K562 (cell line): ENCODE measurements at regions not wholly inside any gene's neighbourhood (a gene's known extent, or its start where the extent isn't known, plus 50 kb on each side); places are given as distances from the start of the nearest gene placed in this dataset.
"Not testable (repeated sequence)": the region's sequence is repeated elsewhere in the genome, so short reads cannot be mapped to it uniquely, and the experiment has no call there.

ENCODE experiments used
- ATAC-seq: fragments of 200-7000 bp; cut with Tn5 transposase; 3 replicates; pipeline ENCODE4 v1.9.1; 2020; ENCODE audit warnings: moderate library complexity
- BruUV-seq: library from RNA; stranded (reverse); fragments of 400-500 nt; replicated peaks from 2 replicates; lab custom pipeline; 2021; lab: Mats Ljungman, UMichigan
- CTCF ChIA-PET: fragments of 300-600 bp; formaldehyde crosslinking; extraction: SDS; loops from one replicate; lab custom pipeline; 2021; ENCODE audit warnings: low intra/inter-chr PET ratio; lab: Yijun Ruan, JAX
- POLR2A ChIA-PET: fragments of 300-600, 350-650 bp; sonication (Branson Sonifier 250); formaldehyde crosslinking; extraction: SDS; loops from one replicate; lab custom pipeline; 2021; ENCODE audit warnings: antibody characterized with exemption, inconsistent platforms; lab: Yijun Ruan, JAX
- DNase-seq, 4 experiments: peaks; one replicate each; pipeline versions ENCODE4 v3.0.0 to v3.0.0-alpha.2; 2011 to 2018; ENCODE audit warnings: low spot score in 3 of 4, mixed read lengths in 3 of 4; ENCODE audit errors: extremely low read depth in 1 of 4
- FAIRE-seq: peaks from 2 replicates; lab custom pipeline; 2011; peaks lifted over from hg19 to GRCh38; lab: Jason Lieb, UNC
- H2AFZ ChIP-seq: 2 replicates; pipeline ENCODE4 v1.6.0; 2011; ENCODE audit warnings: low read depth, low read length, control low read depth, inconsistent platforms
- H3K27ac ChIP-seq: fragments of 200-600 bp; 3 replicates; pipeline ENCODE4 v1.8.0; 2011; ENCODE audit warnings: low read depth, mild to moderate bottlenecking, control low read depth, inconsistent platforms, low read length, moderate library complexity, mixed read lengths; ENCODE audit errors: extremely low read depth
- H3K27me3 ChIP-seq, 2 experiments: fragments of 300-600 bp in 1 of 2; 2 replicates in 1 of 2; 3 replicates in 1 of 2; pipeline versions ENCODE4 v1.6.0 to v1.8.0; 2011; ENCODE audit warnings: inconsistent platforms in 2 of 2, low read length in 2 of 2, mild to moderate bottlenecking in 1 of 2, mixed read lengths in 1 of 2, moderate library complexity in 1 of 2; ENCODE audit not compliant: control insufficient read depth in 2 of 2, insufficient read depth in 2 of 2
- H3K36me3 ChIP-seq: fragments of 300-600 bp; 3 replicates; pipeline ENCODE4 v1.8.0; 2011; ENCODE audit warnings: mild to moderate bottlenecking, low read length, inconsistent platforms; ENCODE audit not compliant: control insufficient read depth, insufficient read depth
- H3K4me1 ChIP-seq, 2 experiments: fragments of 200-600 bp in 1 of 2; replicated peaks in 1 of 2; 2 replicates in 1 of 2; 3 replicates in 1 of 2; pipeline versions ENCODE4 v1.5.1 to v1.8.0; 2011; ENCODE audit warnings: inconsistent platforms in 2 of 2, low read length in 2 of 2, mild to moderate bottlenecking in 1 of 2, mixed read lengths in 1 of 2, moderate library complexity in 1 of 2; ENCODE audit not compliant: control insufficient read depth in 2 of 2, insufficient read depth in 2 of 2
- H3K4me2 ChIP-seq: 2 replicates; pipeline ENCODE4 v1.6.1; 2011; ENCODE audit warnings: low read length, control low read depth, inconsistent platforms, mixed read lengths; ENCODE audit not compliant: insufficient read depth
- H3K4me3 ChIP-seq: fragments of 200-600 bp; sonication (generic), shearing (Covaris generic); 2 replicates; pipeline ENCODE4 v1.5.1; 2016; ENCODE audit warnings: control low read depth, inconsistent platforms
- H3K79me2 ChIP-seq: fragments of 200-600 bp; 3 replicates; pipeline ENCODE4 v1.8.0; 2011; ENCODE audit warnings: low read length, inconsistent platforms; ENCODE audit not compliant: control insufficient read depth, insufficient read depth
- H3K9ac ChIP-seq, 2 experiments: 2 replicates each; pipeline versions ENCODE4 v1.6.0 to v1.6.1; 2011; ENCODE audit warnings: low read depth in 2 of 2, low read length in 2 of 2, control low read depth in 1 of 2, inconsistent platforms in 1 of 2, mild to moderate bottlenecking in 1 of 2, mixed read lengths in 1 of 2; ENCODE audit not compliant: insufficient read depth in 1 of 2
- H3K9me1 ChIP-seq: one replicate; pipeline ENCODE4 v1.6.0; 2011; ENCODE audit warnings: inconsistent platforms, mild to moderate bottlenecking, low read length, moderate library complexity; ENCODE audit not compliant: control insufficient read depth, insufficient read depth
- H3K9me3 ChIP-seq: replicated peaks from 2 replicates; pipeline ENCODE4 v1.5.1; 2011; ENCODE audit warnings: low read depth, low read length, inconsistent platforms; ENCODE audit not compliant: control insufficient read depth, insufficient read depth
- H4K20me1 ChIP-seq: replicated peaks from 2 replicates; pipeline ENCODE4 v1.6.1; 2011; ENCODE audit warnings: low read length, inconsistent platforms, mixed read lengths; ENCODE audit not compliant: control insufficient read depth, insufficient read depth
- CBX1 ChIP-seq: sonication (generic); IDR thresholded peaks from 2 replicates; pipeline ENCODE4 v1.6.1; 2016; ENCODE audit warnings: antibody characterized with exemption, low read depth, mild to moderate bottlenecking
- EHMT2 ChIP-seq: fragments of 450-650 bp; IDR thresholded peaks from 2 replicates; pipeline ENCODE4 v1.6.1; 2018; ENCODE audit warnings: antibody characterized with exemption
- EP300 ChIP-seq: IDR thresholded peaks from 2 replicates; pipeline ENCODE4 v1.6.1; 2012; ENCODE audit warnings: low read length, improper control_type of control experiment
- HDGF ChIP-seq: fragments of 450-650 bp; IDR thresholded peaks from 2 replicates; pipeline ENCODE4 v1.6.1; 2016
- NBN ChIP-seq: fragments of 450-650 bp; IDR thresholded peaks from 2 replicates; pipeline ENCODE4 v1.6.1; 2016; ENCODE audit warnings: low read depth, mild to moderate bottlenecking
- NFIC ChIP-seq: fragments of 450-650 bp; IDR thresholded peaks from 2 replicates; pipeline ENCODE4 v1.6.1; 2017; ENCODE audit warnings: mild to moderate bottlenecking, inconsistent platforms
- NR2C2 ChIP-seq, 2 experiments: fragments of 200-800 bp in 1 of 2; sonication (Bioruptor generic) in 1 of 2; sonication (generic) in 1 of 2; formaldehyde crosslinking in 1 of 2; IDR thresholded peaks; 2 replicates each; pipeline versions ENCODE4 v1.6.1 to v1.8.0; 2016 to 2022; ENCODE audit warnings: mild to moderate bottlenecking in 1 of 2, missing compliant biosample characterization in 1 of 2, missing genetic modification characterization in 1 of 2, missing genetic modification reagents in 1 of 2
- SAP30 ChIP-seq: fragments of 200-600 bp; sonication (generic); IDR thresholded peaks from 2 replicates; pipeline ENCODE4 v1.6.1; 2012; ENCODE audit warnings: borderline replicate concordance, low read depth, mild to moderate bottlenecking, moderate library complexity, low read length, control low read depth, inconsistent platforms; ENCODE audit not compliant: insufficient read depth, poor library complexity, severe bottlenecking
- SMAD4 ChIP-seq: fragments of 250-450 bp; sonication (Bioruptor Pico); conservative IDR thresholded peaks from 2 replicates; pipeline ENCODE4 v1.8.0; 2021; ENCODE audit warnings: inconsistent platforms, mild to moderate bottlenecking, moderate library complexity
- THRB ChIP-seq: fragments of 450-650 bp; formaldehyde crosslinking; conservative IDR thresholded peaks from 2 replicates; pipeline ENCODE4 v1.4.0; 2022; ENCODE audit warnings: mild to moderate bottlenecking, missing genetic modification characterization
- WHSC1 ChIP-seq: IDR thresholded peaks from one replicate; pipeline ENCODE4 v1.6.1; 2012; ENCODE audit warnings: low read length, control low read depth, inconsistent platforms
- ZEB2 ChIP-seq: fragments of 450-650 bp; IDR thresholded peaks from 2 replicates; pipeline ENCODE4 v1.6.1; 2016
- ZNF431 ChIP-seq: sonication (generic); formaldehyde crosslinking; IDR thresholded peaks from 2 replicates; pipeline ENCODE4 v1.8.0; 2022; ENCODE audit warnings: mild to moderate bottlenecking, missing genetic modification reagents
- ZNF79 ChIP-seq: fragments of 250-450 bp; sonication (Bioruptor Pico); IDR thresholded peaks from 2 replicates; pipeline ENCODE4 v1.4.0; 2020; ENCODE audit warnings: low read depth, mild to moderate bottlenecking, moderate library complexity
- WGBS: fragments of 100-300 bp; shearing (Covaris generic); methylation state at CpG from one replicate; pipeline ENCODE4 v1.1.6; 2016; ENCODE audit warnings: low coverage, mixed read lengths; ENCODE audit not compliant: insufficient coverage; ENCODE audit errors: missing lambda C conversion rate; 5-methylcytosine and 5-hydroxymethylcytosine counted together
- in situ Hi-C: fragments of 300-500 bp; cut with MboI; formaldehyde crosslinking; loops from 4 replicates; pipeline ENCODE4 v1.15.0; 2018; ENCODE audit warnings: inconsistent platforms, mixed read lengths
- intact Hi-C: fragments of 100-400 bp; cut with micrococcal nuclease; formaldehyde crosslinking; loops from 2 replicates; pipeline ENCODE4 v1.14.2; 2022

DNA sequence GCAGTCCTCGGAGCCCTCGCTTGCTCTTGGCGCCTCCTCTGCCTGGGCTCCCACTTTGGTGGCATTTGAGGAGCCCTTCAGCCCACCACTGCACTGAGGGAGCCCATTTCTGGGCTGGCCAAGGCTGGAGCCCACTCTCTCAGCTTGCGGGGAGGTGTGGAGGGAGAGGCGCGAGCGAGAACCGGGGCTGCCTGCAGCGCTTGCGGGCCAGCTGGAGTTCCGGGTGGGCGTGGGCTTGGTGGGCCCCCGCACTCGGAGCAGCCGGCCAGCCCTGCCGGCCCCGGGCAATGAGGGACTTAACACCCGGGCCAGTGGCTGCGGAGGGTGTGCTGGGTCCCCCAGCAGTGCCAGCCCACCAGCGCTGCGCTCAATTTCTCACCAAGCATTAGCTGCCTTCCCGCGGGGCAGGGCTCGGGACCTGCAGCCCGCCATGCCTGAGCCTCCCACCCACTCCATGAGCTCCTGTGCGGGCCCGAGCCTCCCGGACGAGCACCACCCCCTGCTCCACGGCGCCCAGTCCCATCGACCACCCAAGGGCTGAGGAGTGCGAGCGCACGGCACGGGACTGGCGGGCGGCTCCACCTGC lies 81.4 kb upstream of the CDH9 start:
- H3K36me3 ChIP-seq, intact Hi-C loops, H3K9ac ChIP-seq, DNase-seq, H3K4me2 ChIP-seq, BruUV-seq, H3K9me3 ChIP-seq, FAIRE-seq, H3K27ac ChIP-seq, in situ Hi-C loops, CTCF ChIA-PET, H3K9me1 ChIP-seq, POLR2A ChIA-PET, H3K4me3 ChIP-seq, H3K4me1 ChIP-seq, H2AFZ ChIP-seq, ATAC-seq, H4K20me1 ChIP-seq, H3K79me2 ChIP-seq, H3K27me3 ChIP-seq: not testable (repeated sequence)
- 12% methylated on average over 18 of the region's 38 CpGs for WGBS

DNA sequence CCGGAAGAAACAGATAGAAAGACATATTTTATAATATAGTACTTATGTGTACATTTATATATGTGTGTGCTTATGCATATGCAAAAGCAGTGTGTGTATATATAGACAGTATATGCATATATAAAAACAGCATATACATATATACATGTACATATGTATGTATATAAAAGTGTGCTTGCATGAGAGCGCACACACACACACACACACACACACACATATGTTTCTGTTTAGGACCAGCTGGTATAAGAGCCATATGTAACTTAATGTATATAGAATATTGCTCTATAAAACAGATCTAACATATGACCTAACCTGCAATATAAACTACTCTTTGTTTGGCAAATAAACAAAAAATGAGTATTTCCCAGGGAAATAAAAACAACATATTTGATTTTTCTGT lies 65.1 kb upstream of the CDH9 start:
- WGBS, result 0% methylated on average over 2 of the region's 2 CpGs
- H3K27ac ChIP-seq, result no peak overlapping the region
- in situ Hi-C loops, result no loop called here
- H3K79me2 ChIP-seq, result no peaks in the 10 kb centered on the region
- no peak overlapping the region for H3K4me3 ChIP-seq
- CTCF ChIA-PET, result no interaction called here
- FAIRE-seq (no peak), DNase-seq (no peak), ATAC-seq (no peak)
- H2AFZ ChIP-seq, result no peak overlapping the region
- BruUV-seq, result no TSS peak
- H4K20me1 ChIP-seq, result no peaks in the 10 kb centered on the region
- H3K27me3 ChIP-seq, result no peaks in the 10 kb centered on the region
- no peak for TF ChIP-seq EHMT2
- TF ChIP-seq NFIC, result no peak
- TF ChIP-seq WHSC1, result no peak
- no peak for TF ChIP-seq CBX1
- no peak for TF ChIP-seq NBN
- no peak for TF ChIP-seq SAP30
- TF ChIP-seq EP300, result no peak
- TF ChIP-seq SMAD4, result no peak
- no peak for TF ChIP-seq ZEB2
- TF ChIP-seq HDGF, result no peak
- no peak for TF ChIP-seq NR2C2 (CRISPR knock-in tag; IDR thresholded peaks at IDR 0.05)
- TF ChIP-seq NR2C2 (tag; IDR thresholded peaks at IDR 0.05), result no peak
- no peak for TF ChIP-seq ZNF431 (CRISPR knock-in tag)
- TF ChIP-seq THRB (CRISPR knock-in tag), result no peak
- TF ChIP-seq ZNF79 (CRISPR knock-in tag), result no peak
- H3K4me1 ChIP-seq, result no peaks in the 10 kb centered on the region
- POLR2A ChIA-PET, result no interaction called here
- intact Hi-C loops, result no loop called here
- H3K9me1 ChIP-seq, result no peaks in the 10 kb centered on the region
- no peak overlapping the region for H3K4me2 ChIP-seq
- no peaks in the 10 kb centered on the region for H3K36me3 ChIP-seq
- H3K9ac ChIP-seq, result no peak overlapping the region
- H3K9me3 ChIP-seq, result no peaks in the 10 kb centered on the region
